ENCODE measurements at regions not wholly inside any gene's neighbourhood (a gene's known extent, or its start where the extent isn't known, plus 50 kb on each side); places are given as distances from the start of the nearest gene placed in this dataset.
"Not testable (repeated sequence)": the region's sequence is repeated elsewhere in the genome, so short reads cannot be mapped to it uniquely, and the experiment has no call there.

- no peak for DNase-seq
Observed at GRCh38 chr10:35803046-35803445, 160.9 kb upstream of the FZD8 start.

DNA sequence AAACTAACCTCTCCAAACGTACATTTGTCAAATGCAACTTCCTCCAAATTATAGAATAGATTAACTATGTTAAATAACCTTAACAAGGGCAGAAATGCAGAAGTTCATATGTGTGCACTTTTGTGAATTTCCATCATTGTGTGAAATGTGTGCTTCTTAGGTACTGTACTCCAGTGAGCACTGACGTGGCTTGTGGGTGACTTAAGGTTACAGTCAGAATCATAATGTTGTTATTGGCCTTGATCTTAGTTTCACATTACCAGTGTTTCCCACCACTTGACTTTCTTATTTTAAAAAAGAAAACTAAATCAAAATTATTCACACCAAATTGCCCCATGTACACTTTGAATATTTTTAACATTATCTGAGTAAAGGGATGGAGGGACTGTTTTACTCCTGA is 155.1 kb upstream of the FZD8 start:
- no peak for DNase-seq

DNA sequence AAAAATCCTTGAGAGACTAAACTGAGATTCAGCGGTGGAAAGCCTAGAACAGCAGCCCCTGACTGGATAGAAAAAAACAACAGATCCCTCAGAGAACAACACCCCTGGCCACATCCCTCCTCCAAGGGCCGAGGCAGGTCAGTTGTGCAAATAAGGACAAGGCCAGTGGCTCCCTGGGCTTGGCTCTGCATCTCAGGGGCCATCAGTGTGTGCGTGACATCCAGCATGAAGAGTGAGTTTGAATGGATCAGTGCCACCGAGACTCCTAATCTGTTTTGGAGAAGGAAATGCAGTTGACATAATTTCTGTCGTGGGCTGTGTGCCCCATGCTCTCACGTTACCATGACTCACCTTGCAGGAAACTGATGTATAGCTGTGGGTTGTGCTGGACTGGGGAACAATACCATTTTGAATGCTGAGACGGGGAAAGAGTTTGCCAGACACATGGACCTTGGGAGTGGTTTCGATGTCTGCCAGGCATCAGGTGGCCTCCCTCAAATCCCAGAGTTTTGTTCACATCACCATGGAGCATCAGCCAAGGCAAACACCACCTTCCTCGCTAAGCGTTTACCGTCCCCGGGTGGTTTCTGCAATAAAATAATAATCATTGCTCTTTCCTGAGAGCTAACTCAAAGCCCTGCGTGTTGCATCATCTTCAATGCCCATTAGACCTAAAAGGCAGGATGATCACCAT is 153.2 kb upstream of the FZD8 start:
- no peak for DNase-seq

GRCh38 chr10:35794703-35795102 is 152.6 kb upstream of the FZD8 start:
- DNase-seq = no peak

DNA sequence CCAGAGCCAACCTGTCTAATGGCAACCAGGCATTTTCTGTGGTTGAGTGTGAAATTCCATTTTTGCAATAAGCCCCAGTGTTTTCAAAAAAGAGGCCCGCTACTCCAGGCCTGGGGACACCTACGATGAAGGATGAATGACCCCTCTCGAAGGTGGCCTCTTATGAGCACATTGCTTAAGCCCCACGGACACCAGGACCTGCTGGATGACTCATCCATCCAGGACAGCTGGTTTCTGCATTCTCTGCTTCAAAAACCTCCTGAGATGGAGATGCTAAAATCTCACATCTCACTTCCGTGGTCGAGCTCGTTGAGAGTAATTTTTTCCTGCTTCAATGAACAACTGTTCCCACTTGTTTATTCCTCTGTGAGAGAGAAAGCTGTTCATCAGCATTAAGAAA is 150.2 kb upstream of the FZD8 start:
- DNase-seq = no peak

- DNase-seq = no peak
Observed at GRCh38 chr10:35789996-35790395, 147.9 kb upstream of the FZD8 start.

DNA sequence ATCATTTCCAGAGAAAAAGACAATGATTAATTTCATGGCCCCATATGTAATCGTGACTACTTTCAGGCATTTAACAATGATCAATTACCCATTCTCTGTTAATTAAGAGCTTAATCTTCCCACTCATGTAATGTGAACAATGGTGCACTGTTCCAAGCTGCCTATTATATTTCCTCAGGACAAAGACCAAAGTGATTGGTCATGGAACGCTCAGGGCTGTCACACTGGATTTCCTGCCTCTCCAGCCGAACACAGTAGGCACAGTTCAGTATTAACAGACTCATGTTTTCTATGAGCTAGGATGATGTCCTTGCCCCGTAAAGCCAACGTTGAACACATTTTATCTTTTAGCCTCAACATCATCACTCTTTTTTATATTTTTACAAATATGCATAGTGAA is 142.7 kb upstream of the FZD8 start:
- DNase-seq = no peak

DNA sequence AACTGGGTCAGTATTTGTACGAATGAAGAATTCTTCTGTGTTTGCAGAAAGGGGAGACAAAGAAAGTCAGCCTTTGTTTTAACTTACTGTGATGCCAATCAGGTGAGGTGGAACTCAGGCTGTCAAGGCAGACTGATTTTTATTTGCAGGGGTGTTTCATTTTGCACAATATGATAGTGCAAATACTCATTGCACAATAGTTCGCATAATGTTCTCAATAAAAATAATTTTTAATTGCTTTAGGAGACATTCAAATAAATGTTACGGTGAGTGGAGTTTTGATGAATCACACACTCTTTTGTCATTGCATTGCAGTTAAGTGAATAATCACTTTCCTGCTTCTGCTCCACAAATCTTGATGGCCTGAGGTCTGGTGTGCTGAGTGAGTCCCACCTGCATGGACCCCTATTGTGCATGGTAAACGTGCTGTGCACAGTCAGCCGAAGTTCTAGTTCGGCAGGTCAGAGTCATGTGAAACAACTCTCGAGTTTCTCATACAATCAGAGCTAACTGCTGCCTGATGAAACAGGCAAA is 141.3 kb upstream of the FZD8 start:
- no peak for DNase-seq

GRCh38 chr10:35781643-35782035 is 139.5 kb upstream of the FZD8 start:
- no peak for DNase-seq

DNA sequence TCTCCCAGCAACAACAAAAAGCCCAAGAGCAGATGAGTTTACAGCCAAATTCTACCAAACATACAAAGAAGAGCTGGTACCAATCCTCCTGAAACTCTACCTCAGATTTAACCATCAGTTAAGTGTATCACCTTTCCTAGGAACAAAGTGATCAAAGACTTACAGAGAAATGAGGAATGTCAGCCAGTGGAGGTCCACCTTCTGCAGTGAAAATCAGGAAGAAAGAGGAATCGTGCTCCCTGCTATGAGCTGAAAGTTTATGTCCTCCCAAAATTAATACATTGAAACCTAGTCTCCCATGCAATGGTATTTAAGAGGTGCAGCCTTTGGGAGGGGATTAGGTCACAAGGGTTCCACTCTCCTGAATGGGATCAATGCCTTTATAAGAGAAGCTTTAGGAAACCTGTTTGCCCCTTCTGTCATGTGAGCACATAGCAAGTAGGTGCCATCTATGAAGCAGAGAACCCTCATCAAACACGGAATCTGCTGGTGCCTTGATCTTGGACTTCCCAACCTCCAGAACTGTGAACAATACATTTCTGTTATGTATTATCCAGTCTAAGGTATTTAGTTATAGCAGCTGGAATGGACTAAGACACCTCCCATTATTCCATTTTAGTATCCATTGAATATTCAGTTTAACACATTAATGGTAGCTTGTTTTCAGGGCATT is 139.0 kb upstream of the FZD8 start:
- DNase-seq = no peak

DNA sequence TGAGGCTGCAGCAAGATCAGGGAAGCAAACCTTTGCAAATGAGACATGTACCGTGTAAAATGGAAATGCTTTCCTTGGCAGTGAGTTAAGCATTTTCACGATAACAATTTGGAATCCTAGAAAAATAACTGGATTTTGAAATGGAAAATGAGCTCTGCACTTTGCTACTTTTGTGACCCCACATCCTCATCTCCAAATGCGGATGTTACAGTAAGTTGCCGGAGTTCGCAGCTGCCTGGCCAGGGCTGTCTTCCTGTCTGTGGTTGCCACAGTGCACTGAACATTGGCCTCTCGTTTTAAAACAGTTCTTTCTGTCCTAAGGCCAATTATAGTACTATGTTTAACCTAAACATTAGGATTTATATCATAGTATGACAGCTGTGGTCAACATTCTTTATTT is 136.2 kb upstream of the FZD8 start:
- no peak for DNase-seq

DNA sequence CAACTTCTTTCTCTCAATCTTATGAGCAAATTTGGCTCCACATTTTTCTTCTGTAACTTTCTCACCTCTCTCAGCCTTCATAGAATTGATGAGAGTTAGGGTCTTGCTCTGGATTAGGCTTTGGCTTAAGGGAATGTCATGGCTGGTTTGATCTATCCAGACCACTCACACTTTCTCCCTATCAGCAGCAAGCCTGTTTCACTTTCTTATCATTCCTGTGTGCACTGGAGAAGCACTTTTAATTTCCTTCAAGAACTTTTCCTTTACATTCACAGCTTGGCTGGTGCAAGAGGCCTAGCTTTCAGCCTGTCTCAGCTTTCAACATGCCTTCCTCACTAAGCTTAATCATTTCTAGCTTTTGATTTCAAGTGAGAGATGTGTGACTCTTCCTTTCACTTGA is 134.5 kb upstream of the FZD8 start:
- DNase-seq = not testable (repeated sequence)

DNA sequence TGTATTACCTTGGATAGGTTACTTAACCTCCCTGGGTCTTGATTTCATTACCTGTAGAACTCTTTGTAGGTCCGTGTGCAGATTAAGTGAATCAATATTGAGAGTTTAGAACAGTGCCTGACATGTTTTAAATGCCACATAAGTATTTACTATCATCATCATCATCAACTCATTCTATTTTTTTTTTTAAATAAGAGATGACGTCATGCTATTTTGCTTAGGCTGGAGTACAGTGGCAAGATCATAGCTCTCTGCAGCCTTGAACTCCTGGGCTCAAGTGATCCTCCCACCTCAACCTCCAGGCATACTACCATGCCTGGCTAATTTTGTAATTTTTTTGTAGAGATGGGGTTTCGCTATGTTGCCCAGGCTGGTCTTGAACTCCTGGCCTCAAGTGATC is 132.0 kb upstream of the FZD8 start:
- no peak for DNase-seq

DNA sequence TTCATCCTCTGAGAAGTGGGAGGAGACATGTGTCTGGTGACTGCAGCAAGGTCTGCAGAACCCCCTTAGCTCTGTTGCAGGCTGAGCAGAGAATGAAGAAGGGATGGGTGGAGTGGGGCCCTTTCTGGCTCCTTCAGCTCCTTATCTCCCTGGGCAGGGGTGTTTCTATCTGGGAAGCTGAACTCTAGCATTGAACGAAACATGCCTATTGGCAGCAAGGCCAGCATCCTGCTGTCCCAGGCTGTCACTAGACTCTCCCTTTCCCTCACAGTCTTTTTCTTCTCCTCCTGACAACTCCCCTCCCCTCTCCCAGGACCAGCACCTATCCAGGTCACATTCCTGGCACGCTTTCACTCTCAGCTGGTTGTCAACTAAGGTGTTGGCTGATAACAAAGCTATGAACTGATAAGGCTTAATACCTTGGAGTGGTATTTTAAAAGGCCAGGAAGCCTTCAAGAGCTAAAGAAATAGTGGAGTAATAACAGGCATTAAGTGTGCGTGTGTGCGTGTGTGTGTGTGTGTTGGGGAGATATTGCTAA is 128.8 kb upstream of the FZD8 start:
- no peak for DNase-seq

GRCh38 chr10:35769795-35770194 is 127.7 kb upstream of the FZD8 start:
- DNase-seq = no peak

- DNase-seq = no peak
Observed at GRCh38 chr10:35768731-35769130, 126.6 kb upstream of the FZD8 start.

DNA sequence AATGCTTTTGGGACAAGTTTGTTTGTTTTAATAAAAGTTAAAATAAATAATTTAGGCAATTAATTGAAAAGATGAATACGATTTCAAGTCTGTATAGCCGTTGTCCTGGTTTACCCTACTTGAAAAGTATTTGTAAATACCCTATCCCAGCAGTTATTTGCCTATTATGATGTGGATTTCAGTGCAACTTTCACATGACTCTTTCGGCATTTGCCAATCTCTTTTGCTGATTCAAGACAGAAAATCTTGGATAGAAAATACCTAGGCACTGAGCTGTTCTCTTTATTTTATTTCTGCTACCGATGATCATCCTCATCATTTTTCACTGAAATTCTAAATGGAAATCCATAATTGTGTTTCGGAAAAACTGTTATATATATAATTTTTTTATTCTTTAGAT is 125.9 kb upstream of the FZD8 start:
- DNase-seq = no peak

- no peak for DNase-seq
Observed at GRCh38 chr10:35765996-35766395, 123.9 kb upstream of the FZD8 start.

DNA sequence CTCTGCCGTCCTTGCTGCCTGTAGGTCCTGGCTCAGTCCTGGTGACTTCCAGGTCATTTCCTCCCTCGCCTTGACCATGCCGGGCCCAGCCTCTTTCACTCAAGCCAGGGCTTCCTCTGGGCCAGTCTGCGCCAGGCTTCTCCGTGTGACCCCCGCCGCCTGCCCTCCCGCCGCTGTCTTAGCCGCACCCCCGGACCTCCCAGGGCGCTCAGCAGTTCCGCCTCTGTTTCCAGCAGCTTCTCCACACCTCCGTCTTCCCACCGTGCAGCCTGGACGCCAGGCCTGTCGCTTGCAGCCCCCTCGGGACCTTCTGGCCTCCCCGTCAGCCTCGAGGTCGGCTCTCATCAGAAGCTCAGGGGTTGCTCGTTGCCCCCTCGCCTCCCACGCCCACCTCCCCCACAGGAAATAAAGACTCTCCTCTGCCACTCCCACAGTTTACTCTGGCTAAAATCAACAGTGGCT is 123.0 kb upstream of the FZD8 start:
- DNase-seq = no peak

DNA sequence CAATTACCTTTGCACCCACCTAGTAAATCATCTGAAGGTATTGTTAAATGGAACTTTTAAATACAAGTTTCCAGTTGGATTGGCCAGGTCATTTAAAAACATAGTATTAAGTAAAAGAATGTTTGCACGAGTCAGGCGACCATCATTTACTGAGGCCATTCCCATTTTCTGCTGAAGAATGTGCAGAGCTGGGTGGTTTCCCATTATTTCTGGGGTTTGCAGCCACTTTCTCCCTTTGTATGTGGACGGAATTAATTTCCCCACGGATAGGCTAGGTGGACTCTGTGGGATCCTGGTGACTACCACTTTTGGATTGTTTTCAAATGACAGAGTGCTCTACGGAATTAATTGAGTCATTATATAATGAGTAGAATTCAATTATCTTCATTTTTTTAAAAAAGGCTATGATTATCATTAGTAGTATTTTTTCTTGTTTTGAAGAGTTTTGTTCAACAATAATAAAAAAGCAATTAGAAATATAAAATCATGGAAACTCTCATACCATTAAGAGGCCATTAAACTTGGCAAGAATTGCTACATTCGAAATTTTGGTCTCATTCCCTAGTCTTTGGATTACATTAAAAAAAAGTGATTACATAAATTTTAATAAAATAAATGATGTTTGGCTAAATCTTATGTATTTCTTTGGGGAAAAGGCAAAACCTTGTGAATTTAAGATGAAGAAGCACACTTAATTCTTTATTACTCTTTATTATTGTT is 120.4 kb upstream of the FZD8 start:
- no peak for DNase-seq

GRCh38 chr10:35758076-35758475 is 116.0 kb upstream of the FZD8 start:
- no peak for DNase-seq

DNA sequence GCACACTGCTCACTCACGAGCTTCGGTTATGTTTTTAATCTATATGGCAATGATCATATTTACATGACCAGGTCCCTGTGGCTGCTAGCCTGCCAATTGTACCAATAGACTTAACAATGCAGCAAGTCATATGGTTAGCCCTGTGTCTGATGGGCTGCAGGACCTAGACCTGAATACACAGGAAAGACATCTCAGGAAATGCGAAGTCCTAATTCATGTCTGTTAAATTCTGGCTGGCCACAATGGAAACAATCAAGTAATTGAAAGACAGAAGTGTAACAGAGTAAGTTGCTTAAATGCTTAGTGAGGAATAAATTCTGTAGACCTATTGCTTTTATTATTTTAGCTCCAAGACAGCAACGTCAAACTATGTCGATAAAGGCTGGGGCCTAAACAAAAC is 112.4 kb upstream of the FZD8 start:
- DNase-seq = no peak
